LNCAP (cell line): ENCODE measurements at regions not wholly inside any gene's neighbourhood (a gene's known extent, or its start where the extent isn't known, plus 50 kb on each side); places are given as distances from the start of the nearest gene placed in this dataset.

ENCODE experiments used
- TF ChIP-seq, protein P1 (sequence below): fragments of 450-650 bp; IDR thresholded peaks from 2 replicates; pipeline ENCODE4 v1.5.1; 2017; ENCODE audit warnings: mild to moderate bottlenecking

DNA sequence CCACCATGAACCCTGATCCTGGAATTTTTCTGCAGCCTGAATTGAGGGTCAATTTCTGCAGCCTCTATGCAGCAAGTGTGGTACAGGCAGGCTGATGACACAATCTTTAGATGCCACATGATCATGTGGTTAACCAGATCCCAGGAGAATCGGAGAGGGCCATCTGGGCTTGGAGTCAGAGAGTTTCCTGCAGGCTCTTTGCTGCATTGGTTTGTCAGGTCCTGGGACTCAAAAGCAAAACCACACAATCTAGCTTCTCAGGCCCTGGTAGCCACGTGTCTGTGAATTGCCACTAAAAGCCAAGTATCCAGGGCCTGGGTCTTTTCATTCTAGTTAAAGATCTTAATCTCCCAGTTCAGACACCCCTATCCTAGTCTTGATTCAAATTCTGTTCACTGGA is 464.5 kb downstream of the BCOR start:
- TF ChIP-seq, protein P1, sequence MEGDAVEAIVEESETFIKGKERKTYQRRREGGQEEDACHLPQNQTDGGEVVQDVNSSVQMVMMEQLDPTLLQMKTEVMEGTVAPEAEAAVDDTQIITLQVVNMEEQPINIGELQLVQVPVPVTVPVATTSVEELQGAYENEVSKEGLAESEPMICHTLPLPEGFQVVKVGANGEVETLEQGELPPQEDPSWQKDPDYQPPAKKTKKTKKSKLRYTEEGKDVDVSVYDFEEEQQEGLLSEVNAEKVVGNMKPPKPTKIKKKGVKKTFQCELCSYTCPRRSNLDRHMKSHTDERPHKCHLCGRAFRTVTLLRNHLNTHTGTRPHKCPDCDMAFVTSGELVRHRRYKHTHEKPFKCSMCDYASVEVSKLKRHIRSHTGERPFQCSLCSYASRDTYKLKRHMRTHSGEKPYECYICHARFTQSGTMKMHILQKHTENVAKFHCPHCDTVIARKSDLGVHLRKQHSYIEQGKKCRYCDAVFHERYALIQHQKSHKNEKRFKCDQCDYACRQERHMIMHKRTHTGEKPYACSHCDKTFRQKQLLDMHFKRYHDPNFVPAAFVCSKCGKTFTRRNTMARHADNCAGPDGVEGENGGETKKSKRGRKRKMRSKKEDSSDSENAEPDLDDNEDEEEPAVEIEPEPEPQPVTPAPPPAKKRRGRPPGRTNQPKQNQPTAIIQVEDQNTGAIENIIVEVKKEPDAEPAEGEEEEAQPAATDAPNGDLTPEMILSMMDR: no peak

DNA sequence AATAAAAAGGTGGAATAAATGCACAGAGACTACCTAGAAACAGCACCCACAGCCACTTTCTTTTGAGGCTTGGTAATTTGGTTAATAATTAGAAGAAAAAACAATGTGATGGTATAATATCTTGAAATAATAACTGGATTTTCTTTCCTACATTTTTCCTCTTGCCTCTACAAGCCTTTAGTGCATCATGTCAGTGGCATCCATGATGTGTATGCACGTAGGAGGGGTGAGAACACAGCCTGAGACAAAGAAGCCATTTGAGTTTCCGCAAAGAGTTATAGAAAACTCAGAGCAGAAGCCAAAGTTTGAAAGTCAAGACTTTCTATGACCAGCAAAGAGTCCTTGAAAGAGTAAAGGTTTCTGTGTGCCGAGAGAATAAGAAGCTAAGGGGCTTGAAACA is 461.3 kb downstream of the BCOR start:
- TF ChIP-seq, protein P1: no peak

DNA sequence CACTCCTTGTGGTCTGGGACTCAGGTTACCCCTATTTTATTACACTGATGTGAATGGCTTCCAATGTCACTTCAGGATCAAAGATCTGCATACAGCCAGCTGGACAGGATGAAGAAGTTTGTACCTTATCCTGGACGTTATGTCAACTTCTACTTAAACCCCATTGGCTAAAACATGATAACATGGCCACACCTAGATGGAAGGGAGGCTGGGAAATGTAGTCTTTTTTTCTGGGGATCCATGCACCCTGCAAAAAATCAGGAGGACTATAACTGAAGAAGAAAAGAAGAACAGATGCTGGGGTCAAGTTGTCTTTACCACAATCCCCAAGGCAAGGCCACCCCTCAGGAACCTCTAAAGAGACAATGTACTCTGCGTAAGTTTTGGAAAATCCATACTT is 459.2 kb downstream of the BCOR start:
- TF ChIP-seq, protein P1: no peak

DNA sequence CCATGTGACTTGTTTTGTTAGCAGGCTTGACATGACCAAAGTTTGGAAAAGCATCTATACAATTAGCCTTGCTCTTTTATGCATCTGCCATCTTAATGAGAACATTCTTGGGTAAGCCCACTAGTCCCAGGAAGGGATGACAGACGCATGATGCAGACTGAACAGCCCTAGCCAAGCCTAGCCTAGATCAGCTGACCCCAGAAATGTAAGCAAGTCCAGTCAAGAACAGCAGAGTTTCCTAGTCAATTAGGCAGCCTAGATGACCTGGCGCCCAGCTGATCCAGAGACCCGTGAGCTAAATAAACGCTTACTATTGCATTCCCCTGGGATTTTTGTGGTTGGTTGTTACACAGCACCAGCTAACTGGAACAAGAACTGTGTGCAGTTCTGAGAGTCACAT is 457.9 kb downstream of the BCOR start:
- TF ChIP-seq, protein P1: no peak

DNA sequence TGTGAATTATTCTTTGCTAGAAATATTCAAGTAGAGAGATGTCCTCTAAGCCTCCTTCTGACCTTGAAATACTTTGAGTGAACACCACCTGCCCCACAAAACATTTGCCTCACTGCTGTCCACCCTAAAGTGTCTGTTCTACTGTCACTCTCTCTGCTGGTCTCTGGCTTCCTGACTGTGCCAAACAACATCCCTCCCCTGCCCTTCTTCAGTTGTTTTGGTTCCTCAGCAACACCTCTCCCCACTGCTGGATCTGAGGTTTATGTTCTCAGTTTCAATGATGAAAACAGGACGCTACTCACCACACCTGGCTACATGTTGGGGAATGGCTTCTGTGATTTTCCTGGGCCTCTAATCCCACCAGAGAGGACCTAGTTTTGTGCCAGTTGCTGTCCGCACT is 456.9 kb downstream of the BCOR start:
- TF ChIP-seq, protein P1: no peak

DNA sequence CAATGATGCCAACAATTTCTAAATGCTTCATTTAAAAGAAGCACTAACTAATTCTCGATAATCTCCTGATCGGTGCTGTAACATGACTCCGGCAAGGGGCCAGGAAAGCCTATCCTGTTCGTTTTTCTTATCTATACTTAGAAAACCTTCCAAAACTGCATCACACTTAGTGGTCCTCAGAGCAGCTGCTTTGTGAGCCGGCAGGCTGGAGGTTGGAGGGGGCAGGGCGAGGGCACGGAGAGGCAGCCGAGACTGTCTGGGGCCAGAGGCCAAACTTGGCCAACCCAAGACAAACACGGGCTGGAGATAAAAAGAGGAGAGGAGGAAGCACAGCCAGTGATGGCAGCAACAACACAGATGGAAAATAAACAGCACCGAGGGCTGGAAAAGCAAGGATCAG is 455.7 kb downstream of the BCOR start:
- TF ChIP-seq, protein P1: no peak

DNA sequence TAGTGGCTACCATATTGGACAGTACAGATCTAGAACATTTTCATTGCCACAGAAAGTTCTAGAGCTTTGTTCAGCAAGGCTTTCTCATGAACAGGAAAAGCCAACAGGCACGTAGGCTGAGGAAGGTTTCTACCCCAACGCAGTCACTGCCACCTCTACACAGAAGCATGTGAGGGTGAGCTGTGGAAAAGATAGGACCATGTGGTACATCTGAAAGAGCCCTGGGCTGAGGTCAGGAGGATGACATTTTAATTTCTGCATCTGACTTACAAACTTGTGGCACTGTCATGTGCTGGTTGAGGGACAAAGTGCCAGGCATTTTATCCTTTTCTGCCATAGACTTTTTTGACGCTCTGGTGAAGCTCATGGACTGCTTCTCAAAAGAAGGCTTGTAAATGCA is 454.2 kb downstream of the BCOR start:
- TF ChIP-seq, protein P1: no peak

DNA sequence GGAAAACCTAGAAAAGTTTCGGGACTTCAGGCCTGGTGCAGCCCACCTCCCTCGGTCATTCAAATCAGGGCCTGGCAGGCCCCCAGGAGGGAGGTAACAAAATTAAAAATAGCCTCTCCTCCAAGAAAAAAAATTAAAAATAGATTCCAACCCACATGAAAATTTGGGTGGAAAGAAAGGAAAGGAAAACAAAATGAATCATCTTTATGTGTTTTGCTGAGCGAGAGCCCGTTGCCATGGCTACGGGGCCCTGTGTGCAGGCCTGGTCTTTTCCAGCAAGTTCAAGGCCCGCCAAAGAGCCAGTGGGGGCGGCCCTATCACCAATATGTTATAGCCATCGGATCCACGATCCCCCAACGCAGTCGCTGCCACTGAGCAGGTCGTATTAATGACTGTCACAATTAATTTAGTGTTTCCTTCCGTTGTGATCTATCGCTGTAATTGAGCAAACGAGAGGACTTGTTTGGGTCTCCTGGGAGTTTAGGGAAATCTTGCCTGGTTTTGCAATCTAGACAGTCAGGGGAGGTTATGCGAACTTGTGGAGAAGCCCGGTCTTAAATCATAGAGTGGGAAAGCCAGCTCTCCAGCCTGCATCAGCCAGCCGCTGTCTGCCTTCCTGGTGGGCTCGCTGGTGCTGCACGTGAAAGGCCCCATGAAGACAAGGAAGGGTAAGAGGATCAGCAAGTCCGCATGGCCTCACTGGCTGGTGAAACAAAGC is 452.4 kb downstream of the BCOR start:
- TF ChIP-seq, protein P1: no peak
